Prostate gland (tissue), 2 donors: ENCODE measurements at regions not wholly inside any gene's neighbourhood (a gene's known extent, or its start where the extent isn't known, plus 50 kb on each side); places are given as distances from the start of the nearest gene placed in this dataset.

Experiments
- POLR2A ChIP-seq: fragments of 450-650 bp; IDR thresholded peaks from one replicate; pipeline ENCODE4 v1.6.1; 2016; ENCODE audit warnings: antibody characterized with exemption, mild to moderate bottlenecking
- POLR2AphosphoS5 ChIP-seq: sonication (generic); formaldehyde crosslinking; IDR thresholded peaks from one replicate; pipeline ENCODE4 v1.6.1; 2017; ENCODE audit warnings: antibody characterized with exemption
- TF ChIP-seq, protein P1 (sequence below), 4 experiments: fragments of 200-600 bp in 2 of 4; fragments of 450-650 bp in 2 of 4; sonication (generic) in 2 of 4; IDR thresholded peaks; 1 replicate in 3 of 4; 2 replicates in 1 of 4; pipeline ENCODE4 v1.5.1; 2016 to 2019; ENCODE audit warnings: antibody characterized with exemption in 4 of 4, mild to moderate bottlenecking in 2 of 4, moderate library complexity in 2 of 4

DNA sequence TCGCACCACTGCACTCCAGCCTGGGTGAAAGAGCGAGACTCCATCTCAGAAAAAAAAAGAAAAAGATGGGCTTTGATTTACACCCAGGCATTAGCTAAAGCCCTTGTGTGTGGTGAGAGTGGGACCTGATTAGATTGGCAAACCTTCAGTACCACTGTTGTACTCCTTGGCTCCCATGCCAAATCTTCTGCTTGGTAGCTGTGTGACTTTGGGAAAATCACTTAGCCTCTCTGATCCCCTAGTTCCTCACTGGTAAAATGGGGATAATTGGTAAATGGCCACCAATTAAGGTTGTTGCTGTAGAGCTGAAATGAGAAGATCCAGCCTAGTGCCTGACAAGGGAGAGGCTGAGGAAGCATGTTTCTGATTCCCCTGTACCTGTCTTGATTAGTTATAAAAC lies 63.7 kb downstream of the SLC25A47 start:
- no peak for TF ChIP-seq POLR2AphosphoS5
- TF ChIP-seq, protein P1, sequence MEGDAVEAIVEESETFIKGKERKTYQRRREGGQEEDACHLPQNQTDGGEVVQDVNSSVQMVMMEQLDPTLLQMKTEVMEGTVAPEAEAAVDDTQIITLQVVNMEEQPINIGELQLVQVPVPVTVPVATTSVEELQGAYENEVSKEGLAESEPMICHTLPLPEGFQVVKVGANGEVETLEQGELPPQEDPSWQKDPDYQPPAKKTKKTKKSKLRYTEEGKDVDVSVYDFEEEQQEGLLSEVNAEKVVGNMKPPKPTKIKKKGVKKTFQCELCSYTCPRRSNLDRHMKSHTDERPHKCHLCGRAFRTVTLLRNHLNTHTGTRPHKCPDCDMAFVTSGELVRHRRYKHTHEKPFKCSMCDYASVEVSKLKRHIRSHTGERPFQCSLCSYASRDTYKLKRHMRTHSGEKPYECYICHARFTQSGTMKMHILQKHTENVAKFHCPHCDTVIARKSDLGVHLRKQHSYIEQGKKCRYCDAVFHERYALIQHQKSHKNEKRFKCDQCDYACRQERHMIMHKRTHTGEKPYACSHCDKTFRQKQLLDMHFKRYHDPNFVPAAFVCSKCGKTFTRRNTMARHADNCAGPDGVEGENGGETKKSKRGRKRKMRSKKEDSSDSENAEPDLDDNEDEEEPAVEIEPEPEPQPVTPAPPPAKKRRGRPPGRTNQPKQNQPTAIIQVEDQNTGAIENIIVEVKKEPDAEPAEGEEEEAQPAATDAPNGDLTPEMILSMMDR (IDR thresholded peaks at IDR 0.05) = no peak
- TF ChIP-seq POLR2A = no peak
